Heart right ventricle (tissue), 16 donors: ENCODE measurements at regions not wholly inside any gene's neighbourhood (a gene's known extent, or its start where the extent isn't known, plus 50 kb on each side); places are given as distances from the start of the nearest gene placed in this dataset.

Experiments
- ATAC-seq, 8 donors: fragments of 200-7000 bp; cut with Tn5 transposase; one replicate each; pipeline ENCODE4 v1.9.1; 2020; ENCODE audit warnings: mild to moderate bottlenecking in 8 of 8, moderate library complexity in 8 of 8, moderate number of reproducible peaks in 1 of 8
- DNase-seq, 2 donors: peaks; one replicate each; pipeline ENCODE4 v3.0.0-alpha.2; 2020
- H3K27ac ChIP-seq, 10 donors: fragments of 200-600 bp; sonication (generic) in 2 of 10; one replicate each; pipeline versions ENCODE4 v1.5.0 to v1.8.0; 2020 to 2022; ENCODE audit warnings: mild to moderate bottlenecking in 3 of 10
- H3K27me3 ChIP-seq, 7 donors: fragments of 200-600 bp; one replicate each; pipeline ENCODE4 v1.8.0; 2021 to 2022; ENCODE audit warnings: mild to moderate bottlenecking in 2 of 7
- H3K36me3 ChIP-seq, 9 donors: fragments of 200-600 bp; sonication (generic) in 1 of 9; one replicate each; pipeline versions ENCODE4 v1.5.0 to v1.8.0; 2020 to 2022; ENCODE audit warnings: mild to moderate bottlenecking in 2 of 9
- H3K4me1 ChIP-seq, 9 donors: fragments of 200-600 bp; sonication (generic) in 1 of 9; one replicate each; pipeline versions ENCODE4 v1.5.0 to v1.8.0; 2020 to 2022; ENCODE audit warnings: mild to moderate bottlenecking in 4 of 9
- H3K4me3 ChIP-seq, 10 donors: fragments of 200-600 bp; sonication (generic) in 2 of 10; one replicate each; pipeline versions ENCODE4 v1.5.0 to v1.8.0; 2020 to 2022; ENCODE audit warnings: mild to moderate bottlenecking in 7 of 10, moderate library complexity in 2 of 10
- H3K9me3 ChIP-seq, 11 donors: fragments of 200-600 bp in 10 of 11; sonication (generic) in 2 of 11; one replicate each; pipeline versions ENCODE4 v1.5.0 to v1.8.0; 2013 to 2022; ENCODE audit warnings: mild to moderate bottlenecking in 2 of 11, control low read depth in 1 of 11, moderate library complexity in 1 of 11
- CTCF ChIP-seq, 9 donors: fragments of 200-600 bp; sonication (generic) in 2 of 9; IDR thresholded peaks; one replicate each; pipeline versions ENCODE4 v1.5.0 to v1.8.0; 2021 to 2022; ENCODE audit warnings: antibody characterized with exemption in 9 of 9, mild to moderate bottlenecking in 5 of 9, moderate library complexity in 1 of 9
- WGBS, 2 donors: extraction: QIAGEN DNeasy Blood & Tissue Kit; methylation state at CpG; one replicate each; pipeline ENCODE4 v1.1.7; 2013; ENCODE audit warnings: inconsistent platforms in 1 of 2; 5-methylcytosine and 5-hydroxymethylcytosine counted together
- intact Hi-C, 10 donors: fragments of 100-400 bp; cut with DNase I; formaldehyde crosslinking; loops; one replicate each; pipeline versions ENCODE4 v1.11.1 to v1.14.2; 2022
- donor health status: Arrhythmogenic right ventricular cardiomyopathy.
- donor health status: ischemic (EF 13 %, LVEDD 7.1; RV severe dilation, severe dysfunction).
- donor health status: healthy with polysubstance abuse.
- donor health status: DM: no; HTN: yes; CAD: no.
- donor health status: DM: no; HTN: no; CAD: no.
- donor health status: ischemic (EF 25% LVEDD 6.9; RV normal size, moderate dysfunction).
- donor health status: ischemic (EF 25% LVEDD 5.7; RV mildly dilated, moderate dysfunction).
- donor health status: healthy.
- donor health status: DM: yes; HTN: yes; CAD: no.
- donor health status: Ischemic cardiomyopathy.
- donor health status: ischemic (EF 35%, LVEDD 5.7; RV mildly dilated, moderate dysfunction).
- donor health status: nonischemic (EF 11% LVEDD 7.7; RV severe dilation, severe dysfunction).
- donor health status: DM: yes; HTN: yes; CAD: no.
- donor health status: PGD.
- donor health status: ischemic (EF 29% LVEDD 5.4; RV normal size, mild dysfunction).
- donor health status: nonischemic (EF 23%, LVEDD 6.1; RV moderate dilation, normal function).

GRCh38 chr5:152181461-152181860, 223.6 kb downstream of the NMUR2 start:
- Histone ChIP-seq H3K27me3 (no peaks in the 10 kb centered on the region), H3K9me3 (peaks cover 0 to 10% (median 0%) of the 10 kb centered on the region in 11 donors), H3K4me3 (no peak overlapping the region), H3K4me1 (peaks cover 0 to 13% (median 5%) of the 10 kb centered on the region in 9 donors), H3K27ac (no peak overlapping the region), H3K36me3 (no peaks in the 10 kb centered on the region)
- 90 to 91% methylated on average over 3 of the region's 3 CpGs for WGBS, 2 donors
- ATAC-seq: no peak
- intact Hi-C loops: no loop called here
- DNase-seq: no peak
- TF ChIP-seq CTCF (IDR thresholded peaks at IDR 0.05): no peak

- no peak overlapping the region for H3K4me3 ChIP-seq
- H3K4me1 ChIP-seq: no peaks in the 10 kb centered on the region
- no peak for ATAC-seq
- WGBS, 2 donors: 48 to 57% methylated on average over 2 of the region's 2 CpGs
- H3K9me3 ChIP-seq: peaks cover 0 to 10% (median 0%) of the 10 kb centered on the region in 11 donors
- no peak for DNase-seq
- no peaks in the 10 kb centered on the region for H3K36me3 ChIP-seq
- intact Hi-C loops: no loop called here
- H3K27ac ChIP-seq: no peak overlapping the region
- TF ChIP-seq CTCF (IDR thresholded peaks at IDR 0.05): no peak
- H3K27me3 ChIP-seq: no peaks in the 10 kb centered on the region
Measured at GRCh38 chr5:152178350-152178699, 226.8 kb downstream of the NMUR2 start.

- H3K4me3 ChIP-seq: no peak overlapping the region
- no peak overlapping the region for H3K27ac ChIP-seq
- 75 to 83% methylated on average over 6 of the region's 6 CpGs for WGBS, 2 donors
- H3K9me3 ChIP-seq: peaks cover 0 to 10% (median 0%) of the 10 kb centered on the region in 11 donors
- DNase-seq (no peak), ATAC-seq (no peak)
- H3K27me3 ChIP-seq: no peaks in the 10 kb centered on the region
- TF ChIP-seq CTCF (IDR thresholded peaks at IDR 0.05): no peak
- intact Hi-C loops: no loop called here
- no peaks in the 10 kb centered on the region for H3K36me3 ChIP-seq
- H3K4me1 ChIP-seq: no peaks in the 10 kb centered on the region
Measured at GRCh38 chr5:152177626-152178349, 227.3 kb downstream of the NMUR2 start.

GRCh38 chr5:152171888-152172287, 233.2 kb downstream of the NMUR2 start:
- ATAC-seq (no peak), DNase-seq (no peak)
- Histone ChIP-seq H3K4me1 (no peaks in the 10 kb centered on the region), H3K27ac (no peak overlapping the region), H3K27me3 (no peaks in the 10 kb centered on the region), H3K36me3 (no peaks in the 10 kb centered on the region), H3K4me3 (no peak overlapping the region), H3K9me3 (no peaks in the 10 kb centered on the region)
- TF ChIP-seq CTCF (IDR thresholded peaks at IDR 0.05): no peak
- intact Hi-C loops: no loop called here
- 78 to 82% methylated on average over 1 of the region's 1 CpG for WGBS, 2 donors
